Cardiac muscle cell (in vitro differentiated cells and primary cell): ENCODE measurements at regions not wholly inside any gene's neighbourhood (a gene's known extent, or its start where the extent isn't known, plus 50 kb on each side); places are given as distances from the start of the nearest gene placed in this dataset.

Experiments
- DNase-seq, 2 donors: peaks; one replicate each; pipeline versions ENCODE4 v3.0.0 to v3.0.0-alpha.2; 2010 to 2017; ENCODE audit warnings: low read depth in 1 of 2, low spot score in 1 of 2
- H3K27ac ChIP-seq: fragments of 200-600 bp; sonication (generic); 2 replicates; pipeline ENCODE4 v1.5.1; 2016
- H3K27me3 ChIP-seq: fragments of 200-600 bp; sonication (generic); 2 replicates; pipeline ENCODE4 v1.6.0; 2016; ENCODE audit warnings: control low read depth
- H3K36me3 ChIP-seq: fragments of 200-600 bp; sonication (generic); 2 replicates; pipeline ENCODE4 v1.5.1; 2016; ENCODE audit warnings: control low read depth
- H3K4me1 ChIP-seq: fragments of 200-600 bp; sonication (generic); 2 replicates; pipeline ENCODE4 v1.8.1; 2017; ENCODE audit warnings: low read depth, mild to moderate bottlenecking, mixed run types
- H3K4me3 ChIP-seq: fragments of 200-600 bp; sonication (generic); 2 replicates; pipeline ENCODE4 v1.5.1; 2016; ENCODE audit warnings: mild to moderate bottlenecking
- H3K9me3 ChIP-seq: fragments of 200-600 bp; sonication (generic); 2 replicates; pipeline ENCODE4 v1.5.1; 2017; ENCODE audit warnings: low read depth, mild to moderate bottlenecking, control low read depth
- CTCF ChIP-seq: IDR thresholded peaks from 2 replicates; pipeline ENCODE4 v1.5.1; 2012; ENCODE audit warnings: low read depth, mild to moderate bottlenecking, low read length

GRCh38 chr5:156128026-156128425 lies 198.9 kb upstream of the SGCD start:
- no peaks in the 10 kb centered on the region for H3K36me3 ChIP-seq
- DNase-seq, result peak in 1 of 2 donors; percentile 6
- TF ChIP-seq CTCF, result no peak
- H3K4me3 ChIP-seq, result no peak overlapping the region
- H3K27me3 ChIP-seq, result no peaks in the 10 kb centered on the region
- H3K4me1 ChIP-seq, result no peaks in the 10 kb centered on the region
- no peak overlapping the region for H3K27ac ChIP-seq
- H3K9me3 ChIP-seq, result no peaks in the 10 kb centered on the region

- Histone ChIP-seq H3K9me3 (no peaks in the 10 kb centered on the region), H3K36me3 (no peaks in the 10 kb centered on the region), H3K4me1 (no peaks in the 10 kb centered on the region), H3K27me3 (no peaks in the 10 kb centered on the region), H3K27ac (no peak overlapping the region), H3K4me3 (no peak overlapping the region)
- TF ChIP-seq CTCF, result no peak
- no peak for DNase-seq
Measured at GRCh38 chr5:156134216-156134615, 192.7 kb upstream of the SGCD start.

GRCh38 chr5:156135531-156135930 lies 191.4 kb upstream of the SGCD start:
- DNase-seq, result no peak
- Histone ChIP-seq H3K9me3 (no peaks in the 10 kb centered on the region), H3K4me1 (no peaks in the 10 kb centered on the region), H3K36me3 (no peaks in the 10 kb centered on the region), H3K27me3 (no peaks in the 10 kb centered on the region), H3K4me3 (no peak overlapping the region), H3K27ac (no peak overlapping the region)
- TF ChIP-seq CTCF, result no peak

- no peak for TF ChIP-seq CTCF
- Histone ChIP-seq H3K36me3 (no peaks in the 10 kb centered on the region), H3K27ac (no peak overlapping the region), H3K9me3 (no peaks in the 10 kb centered on the region), H3K4me3 (no peak overlapping the region), H3K4me1 (no peaks in the 10 kb centered on the region), H3K27me3 (no peaks in the 10 kb centered on the region)
- no peak for DNase-seq
Measured at GRCh38 chr5:156137071-156137869, 189.7 kb upstream of the SGCD start.

DNA sequence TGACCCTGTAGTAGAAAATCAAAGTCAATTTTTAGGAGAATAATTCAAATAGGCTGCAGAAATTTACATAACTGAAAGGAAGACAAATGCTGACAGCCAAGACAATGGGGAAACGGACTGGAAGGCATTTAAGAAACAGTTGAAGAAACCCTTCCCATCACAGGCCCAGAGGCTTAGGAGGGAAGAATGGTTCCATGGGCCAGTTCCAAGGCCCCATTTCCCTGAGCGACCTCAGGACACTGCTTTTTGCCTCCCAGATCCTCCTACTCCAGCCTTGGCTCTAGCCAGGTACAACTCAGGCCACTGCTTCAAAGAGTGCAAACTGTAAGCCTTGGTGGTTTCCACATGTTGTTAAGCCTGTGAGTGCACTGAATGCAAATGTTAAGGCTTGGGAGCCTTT lies 184.1 kb upstream of the SGCD start:
- Histone ChIP-seq H3K27me3 (no peaks in the 10 kb centered on the region), H3K4me1 (peaks cover under 1% of the 10 kb centered on the region), H3K4me3 (no peak overlapping the region), H3K9me3 (no peaks in the 10 kb centered on the region), H3K27ac (no peak overlapping the region), H3K36me3 (no peaks in the 10 kb centered on the region)
- no peak for DNase-seq
- no peak for TF ChIP-seq CTCF
